ENCODE measurements at regions not wholly inside any gene's neighbourhood (a gene's known extent, or its start where the extent isn't known, plus 50 kb on each side); places are given as distances from the start of the nearest gene placed in this dataset.

GRCh38 chr16:7919782-7920181 is 587.1 kb downstream of the RBFOX1 start:
- CTCF ChIA-PET (ENCODE audit: partially characterized antibody): interaction anchor here (1.5 kb wide), 1 partner anchor 10 kb away, joined by 3 read pairs; no protein-coding TSS in a partner anchor
- no peak overlapping the region for H2BK120ac ChIP-seq (replicated peaks; ENCODE audit: low read depth, low read length)
- POLR2A ChIA-PET (ENCODE audit: partially characterized antibody): no interaction called here
- no peak for TF ChIP-seq POLR2A (IDR thresholded peaks at IDR 0.05; ENCODE audit: control extremely low read depth in 1 of 2, low read depth in 2 of 2, low read length in 2 of 2)
- no peak for TF ChIP-seq HDAC2 (IDR thresholded peaks at IDR 0.05; ENCODE audit: borderline replicate concordance in 1 of 2, low read depth in 2 of 2, low read length in 2 of 2)
- TF ChIP-seq ATF3 (IDR thresholded peaks at IDR 0.05; ENCODE audit: insufficient read depth, low read depth, low read length): no peak
- no peak overlapping the region for H3K56ac ChIP-seq (replicated peaks; ENCODE audit: insufficient read length, low read depth, low read length)
- H2BK5ac ChIP-seq (ENCODE audit: low read depth, low read length): no peak overlapping the region
- no peak overlapping the region for H4K8ac ChIP-seq (ENCODE audit: extremely low read depth, insufficient read depth, low read length)
- H2AK5ac ChIP-seq (ENCODE audit: low read depth, low read length): no peak overlapping the region
- no peak overlapping the region for H2AFZ ChIP-seq (ENCODE audit: low read length)
- no peaks in the 10 kb centered on the region for H3K27me3 ChIP-seq (replicated peaks in 1 of 4; ENCODE audit: control insufficient read depth in 3 of 4, extremely low read depth in 1 of 4, insufficient read depth in 3 of 4, low read length in 3 of 4)
- H3K79me1 ChIP-seq (ENCODE audit: low read depth, low read length): no peaks in the 10 kb centered on the region
- no peak overlapping the region for H2BK15ac ChIP-seq (ENCODE audit: low read length)
- H4K20me1 ChIP-seq (replicated peaks in 1 of 2; ENCODE audit: control insufficient read depth in 1 of 2, insufficient read depth in 2 of 2, low read length in 2 of 2): no peaks in the 10 kb centered on the region
- FAIRE-seq: no peak
- no peaks in the 10 kb centered on the region for H3K36me3 ChIP-seq (ENCODE audit: control insufficient read depth in 2 of 4, insufficient read depth in 4 of 4, low read length in 3 of 4)
- H4K5ac ChIP-seq (ENCODE audit: insufficient read length, low read depth, low read length): no peak overlapping the region
- H3K14ac ChIP-seq (ENCODE audit: insufficient read length): no peak overlapping the region
- no peaks in the 10 kb centered on the region for H3K79me2 ChIP-seq (ENCODE audit: control insufficient read depth in 1 of 2, insufficient read depth in 2 of 2, low read length in 2 of 2)
- no peak overlapping the region for H2BK12ac ChIP-seq (ENCODE audit: low read depth, low read length)
- H3K23me2 ChIP-seq (ENCODE audit: low read depth, low read length): no peaks in the 10 kb centered on the region
- H3K27ac ChIP-seq (ENCODE audit: low read depth, low read length): no peak overlapping the region
- DNase-seq (ENCODE audit: low read depth in 1 of 2, low spot score in 2 of 2): no peak
- no peak overlapping the region for H2BK20ac ChIP-seq (ENCODE audit: low read length)
- H3K4me2 ChIP-seq (ENCODE audit: insufficient read depth in 1 of 2, low read depth in 2 of 2, low read length in 2 of 2): no peak overlapping the region
- no peak overlapping the region for H3K18ac ChIP-seq (ENCODE audit: extremely low read depth, low read length)
- no peak overlapping the region for H3K4ac ChIP-seq (replicated peaks; ENCODE audit: insufficient read length, low read depth, low read length)
- H3K23ac ChIP-seq (ENCODE audit: insufficient read length): no peak overlapping the region
- H3K4me3 ChIP-seq (ENCODE audit: extremely low read depth in 1 of 4, insufficient read depth in 2 of 4, low read depth in 3 of 4, low read length in 4 of 4): no peak overlapping the region
- H3K9ac ChIP-seq (replicated peaks in 1 of 4; ENCODE audit: extremely low read depth in 1 of 4, low read depth in 3 of 4, low read length in 3 of 4): no peak overlapping the region
- H3K4me1 ChIP-seq (replicated peaks in 1 of 4; ENCODE audit: control insufficient read depth in 3 of 4, insufficient read depth in 4 of 4, low read length in 3 of 4): no peaks in the 10 kb centered on the region
- 100% methylated on average over 2 of the region's 2 CpGs; no CpG with 5 or more reads in 1 of the 2 experiments for WGBS, 2 experiments (ENCODE audit: extremely low coverage in 1 of 2, insufficient coverage in 1 of 2, insufficient read length in 1 of 2, insufficient replicate concordance in 2 of 2, low coverage in 1 of 2, low lambda C conversion rate in 2 of 2, missing lambda C conversion rate in 1 of 2)
- peaks cover 0 to 4% of the 10 kb centered on the region in 2 experiments; a peak in 2 of 4 replicates for H3K9me3 ChIP-seq (ENCODE audit: insufficient read depth in 2 of 2, low read depth in 1 of 2, low read length in 1 of 2)
- no peak overlapping the region for H4K91ac ChIP-seq (replicated peaks; ENCODE audit: insufficient read length, low read length)
